NT2/D1 (cell line): ENCODE measurements at regions not wholly inside any gene's neighbourhood (a gene's known extent, or its start where the extent isn't known, plus 50 kb on each side); places are given as distances from the start of the nearest gene placed in this dataset.

Experiments
- SUZ12 ChIP-seq: IDR thresholded peaks from 2 replicates; pipeline ENCODE4 v1.6.1; 2011; ENCODE audit not compliant: insufficient read length, insufficient read depth; ENCODE audit errors: extremely low read depth
- YY1 ChIP-seq: IDR thresholded peaks from 2 replicates; pipeline ENCODE4 v1.6.1; 2011; ENCODE audit not compliant: insufficient read length, insufficient read depth

- TF ChIP-seq SUZ12 (no peak), YY1 (no peak)
These were observed 272.7 kb upstream of the RGMB start for GRCh38 chr5:98500811-98501210.
